Ovary (tissue), 7 donors: ENCODE measurements at regions not wholly inside any gene's neighbourhood (a gene's known extent, or its start where the extent isn't known, plus 50 kb on each side); places are given as distances from the start of the nearest gene placed in this dataset.

Experiments used
- DNase-seq, 5 donors: peaks; one replicate each; pipeline ENCODE4 v3.0.0-alpha.2; 2019 to 2020
- H3K27ac ChIP-seq, 2 donors: fragments of 200-600 bp; one replicate each; pipeline versions ENCODE4 v1.5.1 to v1.8.0; 2019 to 2022
- H3K27me3 ChIP-seq: fragments of 200-600 bp; one replicate; pipeline ENCODE4 v1.8.0; 2022
- H3K36me3 ChIP-seq: fragments of 200-600 bp; sonication (generic); one replicate; pipeline ENCODE4 v1.5.1; 2019
- H3K4me1 ChIP-seq: one replicate; pipeline ENCODE4 v1.8.1; 2013; ENCODE audit warnings: mild to moderate bottlenecking, moderate library complexity; ENCODE audit not compliant: insufficient read depth
- H3K4me3 ChIP-seq: fragments of 200-600 bp; sonication (generic); one replicate; pipeline ENCODE4 v1.5.1; 2017
- H3K9me3 ChIP-seq, 2 donors: fragments of 200-600 bp in 1 of 2; sonication (generic) in 1 of 2; one replicate each; pipeline versions ENCODE4 v1.5.1 to v1.8.1; 2013 to 2019; ENCODE audit warnings: mild to moderate bottlenecking in 1 of 2, moderate library complexity in 1 of 2
- EP300 ChIP-seq: sonication (generic); formaldehyde crosslinking; IDR thresholded peaks from one replicate; pipeline ENCODE4 v1.6.1; 2017; ENCODE audit warnings: antibody characterized with exemption
- POLR2A ChIP-seq: fragments of 450-650 bp; IDR thresholded peaks from one replicate; pipeline ENCODE4 v1.6.1; 2017; ENCODE audit warnings: antibody characterized with exemption, mild to moderate bottlenecking, moderate library complexity
- WGBS, 3 donors: extraction: QIAGEN DNeasy Blood & Tissue Kit in 1 of 3; methylation state at CpG; one replicate each; pipeline versions ENCODE4 v1.1.5 to v1.1.7; 2013 to 2017; 5-methylcytosine and 5-hydroxymethylcytosine counted together
- intact Hi-C, 4 donors: fragments of 100-400 bp; cut with DNase I; formaldehyde crosslinking; loops; one replicate each; pipeline versions ENCODE4 v1.11.0 to v1.15.1; 2022 to 2023
- TF ChIP-seq, protein P1 (sequence below), 3 donors: fragments of 450-650 bp in 2 of 3; fragments of 200-600 bp in 1 of 3; IDR thresholded peaks; one replicate each; pipeline versions ENCODE4 v1.5.1 to v1.8.0; 2016 to 2022; ENCODE audit warnings: antibody characterized with exemption in 3 of 3, mild to moderate bottlenecking in 1 of 3
- donor health status: DM: no; HTN: no; CAD: no; lungs with moderate emphysema.
- donor health status: DM: no; HTN: no; CAD: no.
- donor health status: Bipolar disorder and iron deficiency.
- donor health status: DM: no; HTN: no; CAD: no.
- donor health status: DM: yes; HTN: yes; CAD: no.

DNA sequence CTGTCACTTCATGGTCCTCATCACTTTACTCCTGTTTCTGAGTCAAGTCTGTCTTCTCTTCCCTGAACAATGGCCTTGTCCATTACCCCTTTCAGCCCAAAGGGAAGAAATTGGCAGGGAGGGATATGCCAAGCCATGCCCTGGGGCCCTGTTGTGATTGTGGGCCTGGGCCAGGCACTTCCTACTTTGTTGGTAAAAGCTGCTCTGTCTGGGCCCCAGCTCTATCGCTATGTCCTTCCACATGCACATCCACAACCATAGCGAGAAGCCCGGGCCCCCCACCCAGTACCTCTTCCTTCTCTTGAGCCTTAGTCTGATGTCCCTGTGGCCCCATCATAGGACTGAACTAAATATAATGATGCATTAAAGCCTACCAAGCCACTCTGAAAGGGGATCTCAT is 126.7 kb upstream of the RCN1 start:
- intact Hi-C loops, result no loop called here
- DNase-seq, result no peak

DNA sequence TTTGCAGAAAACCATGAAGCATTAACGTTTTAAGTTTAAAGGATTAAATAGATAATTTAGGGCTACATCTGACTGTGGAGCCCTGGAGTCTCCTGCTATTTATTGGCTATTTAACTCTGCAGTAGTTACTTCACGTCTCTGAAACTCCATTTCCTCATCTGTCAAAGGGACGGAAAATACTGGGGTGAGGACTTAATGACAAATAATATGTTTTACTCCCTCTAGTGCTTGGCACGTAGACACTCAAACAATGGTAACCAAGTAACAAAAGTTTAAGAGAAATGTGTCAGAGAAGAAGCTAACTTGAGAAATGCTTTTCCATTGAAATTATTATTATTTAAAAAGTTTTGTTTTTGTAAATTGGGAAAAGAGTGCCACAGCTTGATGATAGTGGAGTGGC is 130.7 kb upstream of the RCN1 start:
- Histone ChIP-seq H3K27me3 (no peaks in the 10 kb centered on the region), H3K4me3 (no peak overlapping the region), H3K9me3 (no peaks in the 10 kb centered on the region), H3K36me3 (no peaks in the 10 kb centered on the region), H3K27ac (no peak overlapping the region), H3K4me1 (no peaks in the 10 kb centered on the region)
- 57 to 68% (median 67%) methylated on average over 4 of the region's 4 CpGs for WGBS, 3 donors
- TF ChIP-seq POLR2A (no peak), EP300 (no peak)
- TF ChIP-seq, protein P1, sequence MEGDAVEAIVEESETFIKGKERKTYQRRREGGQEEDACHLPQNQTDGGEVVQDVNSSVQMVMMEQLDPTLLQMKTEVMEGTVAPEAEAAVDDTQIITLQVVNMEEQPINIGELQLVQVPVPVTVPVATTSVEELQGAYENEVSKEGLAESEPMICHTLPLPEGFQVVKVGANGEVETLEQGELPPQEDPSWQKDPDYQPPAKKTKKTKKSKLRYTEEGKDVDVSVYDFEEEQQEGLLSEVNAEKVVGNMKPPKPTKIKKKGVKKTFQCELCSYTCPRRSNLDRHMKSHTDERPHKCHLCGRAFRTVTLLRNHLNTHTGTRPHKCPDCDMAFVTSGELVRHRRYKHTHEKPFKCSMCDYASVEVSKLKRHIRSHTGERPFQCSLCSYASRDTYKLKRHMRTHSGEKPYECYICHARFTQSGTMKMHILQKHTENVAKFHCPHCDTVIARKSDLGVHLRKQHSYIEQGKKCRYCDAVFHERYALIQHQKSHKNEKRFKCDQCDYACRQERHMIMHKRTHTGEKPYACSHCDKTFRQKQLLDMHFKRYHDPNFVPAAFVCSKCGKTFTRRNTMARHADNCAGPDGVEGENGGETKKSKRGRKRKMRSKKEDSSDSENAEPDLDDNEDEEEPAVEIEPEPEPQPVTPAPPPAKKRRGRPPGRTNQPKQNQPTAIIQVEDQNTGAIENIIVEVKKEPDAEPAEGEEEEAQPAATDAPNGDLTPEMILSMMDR (IDR thresholded peaks at IDR 0.05), result no peak
- no peak for DNase-seq
- intact Hi-C loops, result no loop called here

More for the DNA sequence above, 126.7 kb upstream of the RCN1 start:
- no peaks in the 10 kb centered on the region for H3K36me3 ChIP-seq
- WGBS, 3 donors, result 64 to 94% (median 78%) methylated on average over 3 of the region's 3 CpGs
- no peak overlapping the region for H3K27ac ChIP-seq
- no peaks in the 10 kb centered on the region for H3K9me3 ChIP-seq
- H3K4me3 ChIP-seq, result no peak overlapping the region
- no peaks in the 10 kb centered on the region for H3K4me1 ChIP-seq
- no peaks in the 10 kb centered on the region for H3K27me3 ChIP-seq
- TF ChIP-seq POLR2A, result no peak
- TF ChIP-seq, protein P1 (IDR thresholded peaks at IDR 0.05), result no peak
- no peak for TF ChIP-seq EP300

- intact Hi-C loops, result no loop called here
- 81 to 84% (median 82%) methylated on average over 6 of the region's 6 CpGs for WGBS, 3 donors
- no peak for DNase-seq
- no peak for TF ChIP-seq POLR2A
- TF ChIP-seq, protein P1 (IDR thresholded peaks at IDR 0.05), result no peak
- no peak for TF ChIP-seq EP300
- no peaks in the 10 kb centered on the region for H3K36me3 ChIP-seq
- H3K4me1 ChIP-seq, result no peaks in the 10 kb centered on the region
- no peak overlapping the region for H3K27ac ChIP-seq
- H3K27me3 ChIP-seq, result no peaks in the 10 kb centered on the region
- no peak overlapping the region for H3K4me3 ChIP-seq
- no peaks in the 10 kb centered on the region for H3K9me3 ChIP-seq
Measured at GRCh38 chr11:31959716-31960115, 131.2 kb upstream of the RCN1 start.

DNA sequence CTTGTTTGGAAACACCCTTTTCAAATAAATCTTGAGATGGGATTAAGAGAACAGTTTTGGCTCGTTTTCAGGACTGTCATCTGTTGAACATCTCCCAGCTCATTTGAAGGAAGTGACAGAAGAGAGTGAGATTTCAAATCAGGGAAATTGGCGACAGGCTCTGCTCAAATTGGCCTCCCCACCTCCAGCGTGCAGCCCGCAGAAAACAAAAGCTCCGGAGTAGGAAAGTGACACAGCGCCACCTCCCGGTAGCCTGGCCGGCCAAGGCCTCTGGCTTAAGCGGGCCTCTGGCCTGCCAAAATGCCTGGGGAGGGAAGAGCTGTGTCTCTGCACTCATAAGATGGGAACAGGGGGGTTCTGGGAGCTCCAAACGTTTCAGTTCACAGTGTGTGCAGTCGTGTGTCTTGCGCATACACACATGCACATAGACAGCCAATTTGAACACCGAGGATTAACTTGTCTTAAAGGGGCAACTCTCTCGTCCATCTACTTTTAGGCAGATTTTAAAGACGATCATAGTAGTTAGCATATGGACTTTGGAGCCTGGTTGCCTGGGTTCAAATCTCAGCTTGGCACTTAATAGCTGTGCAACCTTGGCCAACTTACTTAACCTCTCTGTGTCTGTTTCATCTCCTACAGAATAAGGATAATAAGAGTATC is 132.7 kb upstream of the RCN1 start:
- Histone ChIP-seq H3K4me3 (no peak overlapping the region), H3K4me1 (no peaks in the 10 kb centered on the region), H3K36me3 (no peaks in the 10 kb centered on the region), H3K27me3 (no peaks in the 10 kb centered on the region), H3K27ac (no peak overlapping the region), H3K9me3 (no peaks in the 10 kb centered on the region)
- TF ChIP-seq, protein P1 (IDR thresholded peaks at IDR 0.05), result no peak
- TF ChIP-seq POLR2A (no peak), EP300 (no peak)
- intact Hi-C loops, result no loop called here
- 26 to 30% (median 28%) methylated on average over 15 of the region's 15 CpGs for WGBS, 3 donors
- peak in 2 of 5 donors; percentile 32 to 45 for DNase-seq
